T1000 (cell line): ENCODE measurements at regions not wholly inside any gene's neighbourhood (a gene's known extent, or its start where the extent isn't known, plus 50 kb on each side); places are given as distances from the start of the nearest gene placed in this dataset.
"Not testable (repeated sequence)": the region's sequence is repeated elsewhere in the genome, so short reads cannot be mapped to it uniquely, and the experiment has no call there.

ENCODE experiments used
- DNase-seq: peaks from one replicate; lab custom pipeline; 2025; ENCODE audit warnings: mixed read lengths; lab: John Stamatoyannopoulos, UW

- not testable (repeated sequence) for DNase-seq
Measured at GRCh38 chr6:86731631-86732030, 205.7 kb upstream of the HTR1E start.

- not testable (repeated sequence) for DNase-seq
Measured at GRCh38 chr6:86730772-86731171, 206.6 kb upstream of the HTR1E start.

GRCh38 chr6:86730216-86730615, 207.1 kb upstream of the HTR1E start:
- no peak for DNase-seq

GRCh38 chr6:86728976-86729375, 208.4 kb upstream of the HTR1E start:
- no peak for DNase-seq

GRCh38 chr6:86724695-86725094, 212.6 kb upstream of the HTR1E start:
- DNase-seq = no peak

- peak; percentile 27 for DNase-seq
Measured at GRCh38 chr6:86723729-86724128, 213.6 kb upstream of the HTR1E start.

- no peak for DNase-seq
Measured at GRCh38 chr6:86723151-86723550, 214.2 kb upstream of the HTR1E start.

GRCh38 chr6:86722131-86722530, 215.2 kb upstream of the HTR1E start:
- no peak for DNase-seq

- no peak for DNase-seq
Measured at GRCh38 chr6:86715676-86716075, 221.7 kb upstream of the HTR1E start.

GRCh38 chr6:86712039-86712438, 225.3 kb upstream of the HTR1E start:
- DNase-seq = no peak

- DNase-seq = no peak
Measured at GRCh38 chr6:86707545-86708120, 229.7 kb upstream of the HTR1E start.

- no peak for DNase-seq
Measured at GRCh38 chr6:86706449-86706848, 230.9 kb upstream of the HTR1E start.

- DNase-seq = not testable (repeated sequence)
Measured at GRCh38 chr6:86701228-86701627, 236.1 kb upstream of the HTR1E start.

GRCh38 chr6:86686496-86686895, 250.8 kb upstream of the HTR1E start:
- peak; percentile 29 for DNase-seq

- no peak for DNase-seq
Measured at GRCh38 chr6:86685230-86685797, 252.0 kb upstream of the HTR1E start.

GRCh38 chr6:86683132-86683908, 254.0 kb upstream of the HTR1E start:
- no peak for DNase-seq

GRCh38 chr6:86682297-86682696, 255.0 kb upstream of the HTR1E start:
- no peak for DNase-seq

GRCh38 chr6:86681140-86681539, 256.2 kb upstream of the HTR1E start:
- DNase-seq = not testable (repeated sequence)

- DNase-seq = not testable (repeated sequence)
Measured at GRCh38 chr6:86672125-86672524, 265.2 kb upstream of the HTR1E start.

- DNase-seq = no peak
Measured at GRCh38 chr6:86657192-86657591, 280.1 kb upstream of the HTR1E start.

GRCh38 chr6:86629123-86629522, 308.2 kb upstream of the HTR1E start:
- DNase-seq = no peak

GRCh38 chr6:86619428-86619827, 317.9 kb upstream of the HTR1E start:
- DNase-seq = no peak

GRCh38 chr6:86615299-86615698, 322.0 kb upstream of the HTR1E start:
- no peak for DNase-seq
